ENCODE measurements at regions not wholly inside any gene's neighbourhood (a gene's known extent, or its start where the extent isn't known, plus 50 kb on each side); places are given as distances from the start of the nearest gene placed in this dataset.

DNA sequence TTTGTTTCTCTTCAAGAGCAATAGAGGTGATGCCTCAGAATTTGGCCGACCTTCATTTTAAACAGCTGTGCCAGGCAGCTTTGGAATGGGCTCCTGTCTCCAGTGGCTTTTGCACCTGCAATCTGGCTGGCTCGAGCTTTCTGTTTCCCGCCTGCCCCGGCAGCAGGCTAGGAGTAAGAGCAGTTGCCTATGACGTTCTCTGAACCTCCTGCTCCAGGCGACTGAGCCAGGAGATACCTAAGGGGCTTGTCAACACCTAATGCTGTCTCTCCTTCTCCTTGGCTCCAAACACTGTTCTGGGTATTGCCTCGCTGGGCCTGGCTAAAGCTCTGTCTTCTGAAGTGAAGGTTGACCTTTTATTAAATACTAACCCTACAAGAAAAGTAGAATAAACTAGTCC, 229.9 kb downstream of the LRRN1 start:
- DNase-seq (ENCODE audit: low read depth, low spot score), result no peak

DNA sequence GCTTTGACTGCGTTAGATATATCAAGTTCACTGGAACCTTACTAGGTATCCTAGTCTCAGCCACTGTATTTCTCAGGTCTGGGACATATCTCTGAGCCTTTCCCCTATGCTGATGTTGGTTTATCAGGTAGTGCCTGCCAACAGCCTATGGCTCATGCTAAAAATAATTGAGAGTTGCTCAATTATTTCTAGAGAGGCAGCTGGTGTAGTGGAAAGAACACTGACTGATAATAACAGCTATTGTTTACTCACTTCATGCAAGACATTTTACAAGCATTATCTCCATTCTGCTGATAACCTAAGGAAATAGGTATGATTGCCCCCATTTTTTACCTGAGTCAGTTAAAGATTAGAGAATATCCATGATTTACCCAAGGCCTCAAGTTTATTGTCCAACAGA, 231.4 kb downstream of the LRRN1 start:
- no peak for DNase-seq (ENCODE audit: low read depth, low spot score)

- no peak for DNase-seq (ENCODE audit: low read depth, low spot score)
These were observed 234.1 kb downstream of the LRRN1 start for GRCh38 chr3:4033296-4033695.

DNA sequence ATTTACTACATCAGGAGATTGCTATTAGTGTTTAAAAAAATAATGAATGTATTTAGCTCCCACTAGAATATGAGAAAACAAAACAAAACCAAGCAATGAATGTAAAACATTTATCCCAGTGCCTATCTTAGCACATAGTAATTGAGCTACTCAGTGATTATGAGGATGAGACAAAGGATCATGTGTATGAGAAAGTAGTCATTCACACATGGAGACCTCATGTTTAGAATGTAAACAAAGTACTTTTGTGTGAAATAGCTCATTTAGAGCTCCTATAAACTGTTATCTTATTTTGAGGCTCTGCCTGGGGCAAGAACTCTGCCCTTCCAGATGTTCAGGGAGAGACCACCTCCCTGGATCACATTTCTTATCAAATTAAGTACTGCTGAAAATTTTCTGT, 236.8 kb downstream of the LRRN1 start:
- DNase-seq (ENCODE audit: low read depth, low spot score), result no peak

GRCh38 chr3:4038351-4038750, 239.1 kb downstream of the LRRN1 start:
- DNase-seq (ENCODE audit: low read depth, low spot score), result no peak

DNA sequence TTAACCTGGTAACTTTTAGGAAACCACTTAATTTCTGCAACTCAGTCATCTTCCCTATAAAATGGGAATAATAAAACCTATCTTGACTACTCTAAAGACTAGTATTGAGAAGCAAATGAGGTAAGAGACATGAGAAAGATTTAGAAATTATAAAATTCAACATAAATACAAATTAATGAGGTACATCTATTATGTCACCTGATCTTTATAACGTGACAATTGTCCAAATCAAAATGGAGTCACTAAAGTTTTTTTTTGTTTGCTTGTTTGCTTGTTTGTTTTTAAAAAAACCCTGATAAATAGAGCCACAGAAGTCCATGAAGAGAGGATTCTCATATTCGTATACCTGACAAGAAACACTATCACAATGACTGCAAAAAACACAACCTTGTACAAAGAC, 242.8 kb downstream of the LRRN1 start:
- no peak for DNase-seq (ENCODE audit: low read depth, low spot score)

DNA sequence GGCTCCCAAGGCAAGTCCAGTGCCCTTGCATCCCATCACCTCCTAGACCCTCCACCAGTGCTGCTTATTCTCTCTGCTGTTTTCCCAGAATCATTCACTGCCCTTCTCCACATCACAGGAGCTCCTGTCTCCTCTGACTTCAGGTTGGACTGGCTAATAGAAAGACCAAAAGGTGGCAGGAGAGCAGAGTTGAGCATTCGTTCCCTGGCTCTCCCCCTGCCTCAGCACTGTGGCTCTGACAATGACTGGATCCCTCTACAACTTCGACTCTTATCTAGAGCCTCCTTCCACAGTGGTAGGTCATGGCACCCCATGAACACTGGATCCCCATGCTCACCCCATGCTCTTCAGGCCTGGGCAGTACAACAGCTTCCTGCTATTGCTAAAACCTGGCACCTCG, 243.6 kb downstream of the LRRN1 start:
- no peak for DNase-seq (ENCODE audit: low read depth, low spot score)

DNA sequence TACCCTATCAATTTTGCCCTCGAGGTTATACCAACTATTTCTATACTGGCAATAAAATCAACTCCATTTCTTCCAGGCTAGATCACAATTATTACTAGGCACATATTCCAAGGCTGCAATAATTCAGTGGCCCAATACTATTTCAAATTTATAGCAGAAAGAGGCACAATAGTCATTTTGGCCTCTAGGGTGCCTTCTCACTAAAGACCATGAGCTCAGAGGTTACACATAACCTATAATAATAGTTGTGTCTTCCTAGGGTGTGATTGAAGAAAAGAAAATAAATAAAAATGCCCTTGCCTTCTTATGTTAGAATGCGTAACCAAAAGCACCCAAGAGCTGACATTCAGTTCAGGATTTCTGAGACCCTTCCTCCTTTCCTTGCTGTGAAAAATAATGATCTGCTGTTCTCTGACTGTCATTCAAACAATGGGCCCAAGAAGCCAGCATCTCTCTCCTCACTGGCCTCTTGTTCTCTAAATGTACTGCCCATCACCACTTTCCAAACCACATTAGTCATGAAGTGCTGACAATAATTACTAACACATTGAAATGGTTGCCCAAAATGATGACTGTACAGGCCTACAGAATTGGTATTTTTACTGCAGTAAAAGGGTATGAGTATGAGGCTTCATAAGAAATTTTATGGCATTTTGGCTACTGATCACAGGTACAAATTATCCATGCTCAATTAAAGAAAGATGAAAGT, 244.8 kb downstream of the LRRN1 start:
- DNase-seq (ENCODE audit: low read depth, low spot score), result no peak

GRCh38 chr3:4044619-4045018, 245.4 kb downstream of the LRRN1 start:
- DNase-seq (ENCODE audit: low read depth, low spot score), result no peak

DNA sequence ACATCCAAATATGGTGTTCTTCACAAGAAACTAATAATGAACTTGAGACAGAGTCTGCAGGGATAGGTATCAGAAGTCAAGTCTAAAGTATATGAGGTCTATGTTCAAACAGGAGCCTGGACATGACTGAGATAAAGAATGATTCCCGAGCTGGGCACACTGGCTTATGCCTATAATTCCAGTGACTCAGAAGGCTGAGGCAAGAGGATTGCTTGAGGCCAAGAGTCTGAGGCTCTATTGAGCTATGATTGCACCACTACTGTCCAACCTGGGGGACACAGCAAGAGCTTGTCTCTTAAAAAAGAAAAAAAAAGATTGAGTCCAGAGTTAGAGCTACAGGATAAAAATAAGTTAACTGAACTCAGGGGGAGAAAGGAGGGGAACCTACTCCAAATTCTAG, 246.5 kb downstream of the LRRN1 start:
- no peak for DNase-seq (ENCODE audit: low read depth, low spot score)

- DNase-seq (ENCODE audit: low read depth, low spot score), result no peak
These were observed 248.1 kb downstream of the LRRN1 start for GRCh38 chr3:4047366-4047765.

DNA sequence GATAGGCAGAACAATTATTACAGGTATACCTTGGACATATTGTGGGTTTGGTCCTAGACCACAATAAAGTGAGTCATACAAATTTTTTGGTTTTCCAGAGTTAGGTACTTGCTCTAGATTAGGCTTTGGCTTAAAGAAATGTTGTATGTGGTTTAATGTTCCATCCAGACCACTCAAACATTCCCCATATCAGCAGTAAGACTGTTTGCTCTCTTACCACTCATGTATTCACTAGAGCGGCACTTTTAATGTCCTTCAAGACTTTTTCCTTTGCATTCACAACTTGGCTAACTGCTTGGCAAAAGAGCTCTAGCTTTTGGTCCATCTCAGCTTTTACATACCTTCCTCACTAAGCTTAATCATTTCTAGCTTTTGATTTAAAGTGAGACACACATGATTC, 250.5 kb upstream of the SETMAR start:
- DNase-seq (ENCODE audit: low read depth, low spot score), result no peak

DNA sequence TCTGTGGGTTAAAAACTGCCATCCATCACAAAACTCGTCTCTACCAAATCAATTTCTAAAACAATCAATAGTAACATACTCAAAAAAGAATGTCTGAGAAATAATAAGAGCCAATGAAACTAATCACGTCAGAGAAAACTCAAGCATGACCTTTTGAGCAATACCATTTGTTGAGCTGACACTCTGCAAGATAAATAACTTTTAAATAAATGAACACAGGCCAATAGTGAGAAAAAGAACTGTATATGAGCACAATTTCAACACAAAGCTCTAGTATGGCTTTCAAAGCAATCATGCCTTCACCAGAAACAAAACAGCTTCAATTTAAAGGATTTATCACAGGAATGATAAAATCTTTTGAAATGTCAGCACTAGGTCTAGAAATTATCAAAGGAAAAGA, 249.2 kb upstream of the SETMAR start:
- no peak for DNase-seq (ENCODE audit: low read depth, low spot score)

- no peak for DNase-seq (ENCODE audit: low read depth, low spot score)
These were observed 243.1 kb upstream of the SETMAR start for GRCh38 chr3:4060064-4060463.

- DNase-seq (ENCODE audit: low read depth, low spot score), result no peak
These were observed 242.6 kb upstream of the SETMAR start for GRCh38 chr3:4060603-4061002.

- DNase-seq (ENCODE audit: low read depth, low spot score), result no peak
These were observed 242.0 kb upstream of the SETMAR start for GRCh38 chr3:4061195-4061594.

- peak; percentile 12 for DNase-seq (ENCODE audit: low read depth, low spot score)
These were observed 241.3 kb upstream of the SETMAR start for GRCh38 chr3:4061783-4062360.

- DNase-seq (ENCODE audit: low read depth, low spot score), result no peak
These were observed 240.5 kb upstream of the SETMAR start for GRCh38 chr3:4062621-4063020.

- DNase-seq (ENCODE audit: low read depth, low spot score), result no peak
These were observed 239.1 kb upstream of the SETMAR start for GRCh38 chr3:4063916-4064574.

- no peak for DNase-seq (ENCODE audit: low read depth, low spot score)
These were observed 238.1 kb upstream of the SETMAR start for GRCh38 chr3:4065085-4065484.

DNA sequence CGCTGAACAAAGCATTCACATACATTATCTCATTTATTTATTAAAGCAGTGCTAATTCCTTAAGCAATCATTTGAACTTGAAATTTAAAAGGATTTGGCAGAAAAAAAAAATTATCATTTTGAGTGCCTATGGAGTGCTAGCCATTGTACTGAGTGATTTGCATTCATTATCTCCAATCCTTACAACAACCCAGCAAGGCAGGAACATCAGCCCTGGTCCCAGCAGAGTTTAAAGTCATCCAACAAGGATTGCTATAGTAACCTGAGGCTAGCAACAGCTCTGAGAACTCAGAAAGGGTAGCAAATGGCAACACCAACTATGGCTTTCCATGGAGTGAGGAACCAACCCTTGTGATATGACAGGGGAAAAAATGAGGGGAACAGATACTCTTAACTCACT, 237.6 kb upstream of the SETMAR start:
- no peak for DNase-seq (ENCODE audit: low read depth, low spot score)

- DNase-seq (ENCODE audit: low read depth, low spot score), result no peak
These were observed 235.3 kb upstream of the SETMAR start for GRCh38 chr3:4067893-4068292.

DNA sequence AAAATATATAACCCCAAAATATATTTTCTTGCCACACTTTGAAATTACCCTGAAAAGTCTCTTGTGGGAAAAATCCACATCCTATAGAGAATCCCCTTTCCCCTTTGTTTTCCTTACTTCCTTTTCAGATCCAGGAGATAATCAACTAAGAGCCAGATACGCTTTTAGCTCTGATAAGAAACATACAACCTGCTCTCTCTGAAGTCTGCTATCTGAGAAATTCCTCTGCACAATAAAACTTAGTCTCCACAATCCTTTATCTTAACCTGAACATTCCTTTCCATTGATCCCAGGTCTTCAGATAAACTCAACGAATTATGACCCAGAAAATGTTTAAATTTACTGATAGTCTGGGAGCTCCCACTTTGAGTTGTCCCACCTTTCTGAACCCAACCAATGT, 233.4 kb upstream of the SETMAR start:
- DNase-seq (ENCODE audit: low read depth, low spot score), result no peak

All from ELF-1 (cell line).